OCI-LY1 (cell line): ENCODE measurements at regions not wholly inside any gene's neighbourhood (a gene's known extent, or its start where the extent isn't known, plus 50 kb on each side); places are given as distances from the start of the nearest gene placed in this dataset.

ENCODE experiments used
- H2AFZ ChIP-seq: fragments of 200-600 bp; sonication (generic), shearing (Covaris generic); 2 replicates; pipeline ENCODE4 v1.6.0; 2014; ENCODE audit warnings: antibody characterized with exemption, mild to moderate bottlenecking, low read length
- H3F3A ChIP-seq: fragments of 200-600 bp; sonication (generic), shearing (Covaris generic); 2 replicates; pipeline ENCODE4 v1.6.0; 2014; ENCODE audit warnings: mild to moderate bottlenecking, antibody characterized with exemption, low read length, moderate library complexity; ENCODE audit not compliant: insufficient read depth
- H3K27ac ChIP-seq: fragments of 200-600 bp; sonication (generic); 2 replicates; pipeline ENCODE4 v1.5.1; 2014; ENCODE audit warnings: low read length, mixed run types, mild to moderate bottlenecking, low read depth; ENCODE audit not compliant: poor library complexity, severe bottlenecking
- H3K27me3 ChIP-seq: fragments of 200-600 bp; sonication (generic); 2 replicates; pipeline ENCODE4 v1.6.0; 2014; ENCODE audit warnings: antibody characterized with exemption, mild to moderate bottlenecking, low read length, moderate library complexity; ENCODE audit not compliant: insufficient read depth
- H3K36me3 ChIP-seq: fragments of 200-600 bp; sonication (generic); 2 replicates; pipeline ENCODE4 v1.6.1; 2014; ENCODE audit warnings: mild to moderate bottlenecking, antibody characterized with exemption, low read length, moderate library complexity, mixed read lengths; ENCODE audit not compliant: insufficient read depth
- H3K4me1 ChIP-seq: fragments of 200-600 bp; sonication (generic); 2 replicates; pipeline ENCODE4 v1.5.1; 2014; ENCODE audit warnings: mild to moderate bottlenecking, low read length, moderate library complexity; ENCODE audit not compliant: insufficient read depth, severe bottlenecking
- H3K4me2 ChIP-seq: fragments of 200-600 bp; sonication (generic), shearing (Covaris generic); 2 replicates; pipeline ENCODE4 v1.6.1; 2014; ENCODE audit warnings: low read length
- H3K4me3 ChIP-seq: fragments of 200-600 bp; sonication (generic); 2 replicates; pipeline ENCODE4 v1.5.1; 2014; ENCODE audit warnings: low read length, low read depth, mild to moderate bottlenecking, mixed read lengths; ENCODE audit not compliant: poor library complexity, severe bottlenecking
- H3K79me2 ChIP-seq: fragments of 200-600 bp; shearing (Covaris generic); 2 replicates; pipeline ENCODE4 v1.6.1; 2016; ENCODE audit warnings: mixed run types, low read length, mixed read lengths; ENCODE audit not compliant: insufficient read depth
- H3K9ac ChIP-seq: fragments of 200-600 bp; sonication (generic), shearing (Covaris generic); 2 replicates; pipeline ENCODE4 v1.6.1; 2014; ENCODE audit warnings: mild to moderate bottlenecking, low read length, mixed read lengths
- H3K9me2 ChIP-seq: fragments of 200-600 bp; sonication (generic), shearing (Covaris generic); 2 replicates; pipeline ENCODE4 v1.6.1; 2014; ENCODE audit warnings: low read depth, mild to moderate bottlenecking, low read length, mixed read lengths
- H3K9me3 ChIP-seq: fragments of 200-600 bp; shearing (Covaris generic); 2 replicates; pipeline ENCODE4 v1.6.1; 2014; ENCODE audit warnings: low read length, mixed read lengths
- H4K20me1 ChIP-seq: fragments of 200-600 bp; sonication (generic), shearing (Covaris generic); 2 replicates; pipeline ENCODE4 v1.6.0; 2016; ENCODE audit warnings: mild to moderate bottlenecking, low read length; ENCODE audit not compliant: insufficient read depth
- CTCF ChIP-seq: fragments of 200-600 bp; sonication (generic), shearing (Covaris generic); IDR thresholded peaks from 2 replicates; pipeline ENCODE4 v1.5.1; 2017; ENCODE audit warnings: mild to moderate bottlenecking, antibody characterized with exemption, low read length, moderate library complexity, mixed read lengths
- EZH2 ChIP-seq: fragments of 200-600 bp; sonication (generic), shearing (Covaris generic); IDR thresholded peaks from 2 replicates; pipeline ENCODE4 v1.8.0; 2017; ENCODE audit warnings: borderline replicate concordance, mixed run types, mild to moderate bottlenecking, antibody characterized with exemption, low read length, moderate library complexity, mixed read lengths

- no peaks in the 10 kb centered on the region for H3K36me3 ChIP-seq
- no peak for TF ChIP-seq CTCF
- no peak for TF ChIP-seq EZH2
- H3K4me2 ChIP-seq = no peak overlapping the region
- H2AFZ ChIP-seq = no peak overlapping the region
- H3K27me3 ChIP-seq = no peaks in the 10 kb centered on the region
- H3K79me2 ChIP-seq = no peaks in the 10 kb centered on the region
- H4K20me1 ChIP-seq = no peaks in the 10 kb centered on the region
- H3K4me3 ChIP-seq = no peak overlapping the region
- no peaks in the 10 kb centered on the region for H3K4me1 ChIP-seq
- H3K9me2 ChIP-seq = no peaks in the 10 kb centered on the region
- no peak overlapping the region for H3K9ac ChIP-seq
- no peaks in the 10 kb centered on the region for H3K9me3 ChIP-seq
- no peak overlapping the region for H3K27ac ChIP-seq
- H3F3A ChIP-seq = no peaks in the 10 kb centered on the region
Measured at GRCh38 chr19:32122258-32122657, 223.2 kb upstream of the ZNF507 start.

GRCh38 chr19:32123355-32123940 is 222.0 kb upstream of the ZNF507 start:
- Histone ChIP-seq H3K36me3 (no peaks in the 10 kb centered on the region), H3K79me2 (no peaks in the 10 kb centered on the region), H3K4me3 (no peak overlapping the region), H3K27me3 (no peaks in the 10 kb centered on the region), H3K4me1 (no peaks in the 10 kb centered on the region), H3K9ac (no peak overlapping the region), H3K27ac (no peak overlapping the region), H2AFZ (no peak overlapping the region), H4K20me1 (no peaks in the 10 kb centered on the region), H3K9me2 (no peaks in the 10 kb centered on the region), H3F3A (no peaks in the 10 kb centered on the region), H3K4me2 (no peak overlapping the region), H3K9me3 (no peaks in the 10 kb centered on the region)
- TF ChIP-seq EZH2 (no peak), CTCF (no peak)

- H3K9me3 ChIP-seq = no peaks in the 10 kb centered on the region
- H3K4me2 ChIP-seq = no peak overlapping the region
- H2AFZ ChIP-seq = no peak overlapping the region
- no peak overlapping the region for H3K27ac ChIP-seq
- H4K20me1 ChIP-seq = no peaks in the 10 kb centered on the region
- H3K9me2 ChIP-seq = no peaks in the 10 kb centered on the region
- no peaks in the 10 kb centered on the region for H3K79me2 ChIP-seq
- no peak overlapping the region for H3K4me3 ChIP-seq
- no peaks in the 10 kb centered on the region for H3F3A ChIP-seq
- H3K36me3 ChIP-seq = no peaks in the 10 kb centered on the region
- H3K4me1 ChIP-seq = no peaks in the 10 kb centered on the region
- no peak for TF ChIP-seq CTCF
- TF ChIP-seq EZH2 = no peak
- H3K27me3 ChIP-seq = no peaks in the 10 kb centered on the region
- H3K9ac ChIP-seq = no peak overlapping the region
Measured at GRCh38 chr19:32124585-32124984, 220.8 kb upstream of the ZNF507 start.
